Esophagus squamous epithelium (tissue), 4 donors: ENCODE measurements at regions not wholly inside any gene's neighbourhood (a gene's known extent, or its start where the extent isn't known, plus 50 kb on each side); places are given as distances from the start of the nearest gene placed in this dataset.

Source experiments
- CTCF ChIP-seq, 6 experiments: fragments of 450-650 bp in 4 of 6; fragments of 200-600 bp in 2 of 6; sonication (generic) in 2 of 6; IDR thresholded peaks; one replicate each; pipeline ENCODE4 v1.5.1; 2016 to 2019; ENCODE audit warnings: antibody characterized with exemption in 6 of 6, mild to moderate bottlenecking in 4 of 6, moderate library complexity in 4 of 6
- POLR2A ChIP-seq, 4 donors: fragments of 450-650 bp; IDR thresholded peaks; one replicate each; pipeline ENCODE4 v1.6.1; 2017; ENCODE audit warnings: antibody characterized with exemption in 4 of 4, mild to moderate bottlenecking in 4 of 4, moderate library complexity in 3 of 4

- TF ChIP-seq CTCF (IDR thresholded peaks at IDR 0.05), result no peak
- no peak for TF ChIP-seq POLR2A (IDR thresholded peaks at IDR 0.05)
Measured at GRCh38 chr6:19333936-19334335, 503.2 kb upstream of the ID4 start.
